HEK293 (cell line): ENCODE measurements at regions not wholly inside any gene's neighbourhood (a gene's known extent, or its start where the extent isn't known, plus 50 kb on each side); places are given as distances from the start of the nearest gene placed in this dataset.

ENCODE experiments used
- CTCF ChIA-PET: fragments of 350-600 bp; formaldehyde crosslinking; extraction: SDS; loops from one replicate; lab custom pipeline; 2021; ENCODE audit warnings: antibody characterized with exemption; lab: Yijun Ruan, JAX
- POLR2A ChIA-PET: fragments of 300-600 bp; formaldehyde crosslinking; extraction: SDS; loops from one replicate; lab custom pipeline; 2020; ENCODE audit warnings: antibody characterized with exemption, inconsistent platforms; lab: Yijun Ruan, JAX
- H3K27ac ChIP-seq: fragments of 200-500 bp; sonication (Bioruptor generic); 2 replicates; pipeline ENCODE4 v1.5.1; 2014; ENCODE audit warnings: low read depth, low read length, control low read depth, inconsistent platforms; ENCODE audit errors: extremely low read depth
- H3K36me3 ChIP-seq, 2 experiments: fragments of 200-500 bp in 1 of 2; sonication (Bioruptor generic) in 1 of 2; 1 replicate in 1 of 2; 2 replicates in 1 of 2; pipeline ENCODE4 v1.5.1; 2014 to 2017; ENCODE audit warnings: inconsistent platforms in 2 of 2, low read length in 2 of 2; ENCODE audit not compliant: control insufficient read depth in 2 of 2, insufficient read depth in 1 of 2
- H3K4me1 ChIP-seq: fragments of 200-500 bp; sonication (Bioruptor generic); 2 replicates; pipeline ENCODE4 v1.5.1; 2014; ENCODE audit warnings: mild to moderate bottlenecking, low read length, inconsistent platforms; ENCODE audit not compliant: control insufficient read depth, insufficient read depth
- H3K4me3 ChIP-seq: 2 replicates; pipeline ENCODE4 v1.5.1; 2011; ENCODE audit warnings: low read depth, mild to moderate bottlenecking, control low read depth, low read length, moderate library complexity
- H3K9me3 ChIP-seq: fragments of 200-500 bp; sonication (Bioruptor generic); 2 replicates; pipeline ENCODE4 v1.5.1; 2014; ENCODE audit warnings: low read depth, low read length, inconsistent platforms; ENCODE audit not compliant: control insufficient read depth, insufficient read depth
- KLF17 ChIP-seq: fragments of 450-650 bp; formaldehyde crosslinking; IDR thresholded peaks from 2 replicates; pipeline ENCODE4 v1.5.1; 2016; ENCODE audit warnings: missing biosample characterization, missing genetic modification characterization
- MZF1 ChIP-seq: fragments of 450-650 bp; formaldehyde crosslinking; IDR thresholded peaks from 2 replicates; pipeline ENCODE4 v1.5.1; 2017; ENCODE audit warnings: missing biosample characterization, missing genetic modification characterization, borderline replicate concordance
- REST ChIP-seq: fragments of 450-650 bp; formaldehyde crosslinking; IDR thresholded peaks from 2 replicates; pipeline ENCODE4 v1.5.1; 2016; ENCODE audit warnings: missing biosample characterization, missing genetic modification characterization
- SALL2 ChIP-seq: fragments of 450-650 bp; formaldehyde crosslinking; IDR thresholded peaks from 2 replicates; pipeline ENCODE4 v1.5.0; 2017; ENCODE audit warnings: missing biosample characterization, mild to moderate bottlenecking, missing genetic modification characterization, borderline replicate concordance
- ZNF157 ChIP-seq: fragments of 450-650 bp; formaldehyde crosslinking; IDR thresholded peaks from 2 replicates; pipeline ENCODE4 v1.5.1; 2016; ENCODE audit warnings: missing biosample characterization, missing genetic modification characterization
- ZNF175 ChIP-seq: fragments of 450-650 bp; formaldehyde crosslinking; IDR thresholded peaks from 2 replicates; pipeline ENCODE4 v1.5.1; 2016; ENCODE audit warnings: missing biosample characterization, missing genetic modification characterization
- ZNF19 ChIP-seq: fragments of 450-650 bp; formaldehyde crosslinking; IDR thresholded peaks from 2 replicates; pipeline ENCODE4; 2016; ENCODE audit warnings: missing biosample characterization, missing genetic modification characterization, low read depth
- ZNF202 ChIP-seq: fragments of 450-650 bp; formaldehyde crosslinking; IDR thresholded peaks from 2 replicates; pipeline ENCODE4 v1.5.1; 2016; ENCODE audit warnings: missing biosample characterization, missing genetic modification characterization, borderline replicate concordance
- ZNF211 ChIP-seq: fragments of 450-650 bp; formaldehyde crosslinking; IDR thresholded peaks from 2 replicates; pipeline ENCODE4 v1.5.1; 2016; ENCODE audit warnings: low read depth, missing biosample characterization, missing genetic modification characterization
- ZNF404 ChIP-seq: fragments of 450-650 bp; formaldehyde crosslinking; IDR thresholded peaks from 2 replicates; pipeline ENCODE4 v1.5.1; 2017; ENCODE audit warnings: missing biosample characterization, missing genetic modification characterization
- ZNF488 ChIP-seq: fragments of 450-650 bp; formaldehyde crosslinking; IDR thresholded peaks from 2 replicates; pipeline ENCODE4 v1.5.1; 2016; ENCODE audit warnings: missing biosample characterization, missing genetic modification characterization
- ZNF654 ChIP-seq: fragments of 450-650 bp; formaldehyde crosslinking; IDR thresholded peaks from 2 replicates; pipeline ENCODE4 v1.5.1; 2016; ENCODE audit warnings: low read depth, missing biosample characterization, missing genetic modification characterization
- TF ChIP-seq, protein P1 (sequence below): fragments of 450-650 bp; formaldehyde crosslinking; IDR thresholded peaks from 2 replicates; pipeline ENCODE4 v1.5.1; 2016; ENCODE audit warnings: missing biosample characterization, missing genetic modification characterization
- TF ChIP-seq, protein P2 (sequence below): fragments of 450-650 bp; formaldehyde crosslinking; IDR thresholded peaks from 2 replicates; pipeline ENCODE4 v1.5.1; 2016; ENCODE audit warnings: missing biosample characterization, missing genetic modification characterization
- TF ChIP-seq, protein P3 (sequence below): IDR thresholded peaks from 2 replicates; pipeline ENCODE4 v1.6.1; 2011; ENCODE audit warnings: mild to moderate bottlenecking, low read depth, low read length, borderline replicate concordance
- TF ChIP-seq, protein P4 (sequence below): fragments of 450-650 bp; formaldehyde crosslinking; IDR thresholded peaks from 2 replicates; pipeline ENCODE4 v1.5.1; 2016; ENCODE audit warnings: missing biosample characterization, missing genetic modification characterization, borderline replicate concordance

DNA sequence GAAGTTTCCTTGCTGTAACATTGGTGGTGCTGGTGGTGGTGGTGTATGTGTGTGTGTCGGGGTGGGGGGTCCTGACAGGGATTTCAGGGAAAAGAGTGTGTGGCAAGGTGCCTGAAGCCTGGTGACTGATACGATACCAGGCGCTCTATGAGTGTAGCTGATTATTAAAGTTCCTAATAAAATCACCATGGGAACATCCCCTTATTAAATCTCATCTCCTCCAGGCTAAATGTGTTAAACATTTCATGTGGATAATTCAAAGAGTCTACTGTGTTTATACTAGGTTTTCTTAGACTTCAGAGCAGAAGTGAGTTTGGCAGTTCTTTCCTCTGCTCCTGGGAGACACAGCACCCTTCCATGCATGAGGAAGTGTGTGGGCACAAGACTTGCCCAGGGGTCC is 82.0 kb downstream of the THNSL2 start:
- Histone ChIP-seq H3K4me3 (no peak overlapping the region), H3K4me1 (no peaks in the 10 kb centered on the region), H3K27ac (no peak overlapping the region), H3K9me3 (no peaks in the 10 kb centered on the region), H3K36me3 (no peaks in the 10 kb centered on the region)
- no peak for TF ChIP-seq ZNF157 (tag by site-specific recombination)
- TF ChIP-seq KLF17: no peak
- no peak for TF ChIP-seq SALL2 (tag by site-specific recombination)
- TF ChIP-seq, protein P1, sequence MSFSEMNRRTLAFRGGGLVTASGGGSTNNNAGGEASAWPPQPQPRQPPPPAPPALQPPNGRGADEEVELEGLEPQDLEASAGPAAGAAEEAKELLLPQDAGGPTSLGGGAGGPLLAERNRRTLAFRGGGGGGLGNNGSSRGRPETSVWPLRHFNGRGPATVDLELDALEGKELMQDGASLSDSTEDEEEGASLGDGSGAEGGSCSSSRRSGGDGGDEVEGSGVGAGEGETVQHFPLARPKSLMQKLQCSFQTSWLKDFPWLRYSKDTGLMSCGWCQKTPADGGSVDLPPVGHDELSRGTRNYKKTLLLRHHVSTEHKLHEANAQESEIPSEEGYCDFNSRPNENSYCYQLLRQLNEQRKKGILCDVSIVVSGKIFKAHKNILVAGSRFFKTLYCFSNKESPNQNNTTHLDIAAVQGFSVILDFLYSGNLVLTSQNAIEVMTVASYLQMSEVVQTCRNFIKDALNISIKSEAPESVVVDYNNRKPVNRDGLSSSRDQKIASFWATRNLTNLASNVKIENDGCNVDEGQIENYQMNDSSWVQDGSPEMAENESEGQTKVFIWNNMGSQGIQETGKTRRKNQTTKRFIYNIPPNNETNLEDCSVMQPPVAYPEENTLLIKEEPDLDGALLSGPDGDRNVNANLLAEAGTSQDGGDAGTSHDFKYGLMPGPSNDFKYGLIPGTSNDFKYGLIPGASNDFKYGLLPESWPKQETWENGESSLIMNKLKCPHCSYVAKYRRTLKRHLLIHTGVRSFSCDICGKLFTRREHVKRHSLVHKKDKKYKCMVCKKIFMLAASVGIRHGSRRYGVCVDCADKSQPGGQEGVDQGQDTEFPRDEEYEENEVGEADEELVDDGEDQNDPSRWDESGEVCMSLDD: no peak
- no peak for TF ChIP-seq MZF1 (tag by site-specific recombination)
- TF ChIP-seq, protein P2, sequence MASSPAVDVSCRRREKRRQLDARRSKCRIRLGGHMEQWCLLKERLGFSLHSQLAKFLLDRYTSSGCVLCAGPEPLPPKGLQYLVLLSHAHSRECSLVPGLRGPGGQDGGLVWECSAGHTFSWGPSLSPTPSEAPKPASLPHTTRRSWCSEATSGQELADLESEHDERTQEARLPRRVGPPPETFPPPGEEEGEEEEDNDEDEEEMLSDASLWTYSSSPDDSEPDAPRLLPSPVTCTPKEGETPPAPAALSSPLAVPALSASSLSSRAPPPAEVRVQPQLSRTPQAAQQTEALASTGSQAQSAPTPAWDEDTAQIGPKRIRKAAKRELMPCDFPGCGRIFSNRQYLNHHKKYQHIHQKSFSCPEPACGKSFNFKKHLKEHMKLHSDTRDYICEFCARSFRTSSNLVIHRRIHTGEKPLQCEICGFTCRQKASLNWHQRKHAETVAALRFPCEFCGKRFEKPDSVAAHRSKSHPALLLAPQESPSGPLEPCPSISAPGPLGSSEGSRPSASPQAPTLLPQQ: no peak
- no peak for TF ChIP-seq ZNF488 (tag by site-specific recombination)
- TF ChIP-seq ZNF654 (tag by site-specific recombination): no peak
- no peak for TF ChIP-seq ZNF19 (tag by site-specific recombination)
- TF ChIP-seq, protein P3, sequence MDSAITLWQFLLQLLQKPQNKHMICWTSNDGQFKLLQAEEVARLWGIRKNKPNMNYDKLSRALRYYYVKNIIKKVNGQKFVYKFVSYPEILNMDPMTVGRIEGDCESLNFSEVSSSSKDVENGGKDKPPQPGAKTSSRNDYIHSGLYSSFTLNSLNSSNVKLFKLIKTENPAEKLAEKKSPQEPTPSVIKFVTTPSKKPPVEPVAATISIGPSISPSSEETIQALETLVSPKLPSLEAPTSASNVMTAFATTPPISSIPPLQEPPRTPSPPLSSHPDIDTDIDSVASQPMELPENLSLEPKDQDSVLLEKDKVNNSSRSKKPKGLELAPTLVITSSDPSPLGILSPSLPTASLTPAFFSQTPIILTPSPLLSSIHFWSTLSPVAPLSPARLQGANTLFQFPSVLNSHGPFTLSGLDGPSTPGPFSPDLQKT: no peak
- TF ChIP-seq ZNF202: no peak
- no peak for TF ChIP-seq REST (tag by site-specific recombination)
- no peak for TF ChIP-seq ZNF211 (tag by site-specific recombination)
- no peak for TF ChIP-seq ZNF404 (tag by site-specific recombination)
- no peak for TF ChIP-seq ZNF175 (tag by site-specific recombination)
- TF ChIP-seq, protein P4, sequence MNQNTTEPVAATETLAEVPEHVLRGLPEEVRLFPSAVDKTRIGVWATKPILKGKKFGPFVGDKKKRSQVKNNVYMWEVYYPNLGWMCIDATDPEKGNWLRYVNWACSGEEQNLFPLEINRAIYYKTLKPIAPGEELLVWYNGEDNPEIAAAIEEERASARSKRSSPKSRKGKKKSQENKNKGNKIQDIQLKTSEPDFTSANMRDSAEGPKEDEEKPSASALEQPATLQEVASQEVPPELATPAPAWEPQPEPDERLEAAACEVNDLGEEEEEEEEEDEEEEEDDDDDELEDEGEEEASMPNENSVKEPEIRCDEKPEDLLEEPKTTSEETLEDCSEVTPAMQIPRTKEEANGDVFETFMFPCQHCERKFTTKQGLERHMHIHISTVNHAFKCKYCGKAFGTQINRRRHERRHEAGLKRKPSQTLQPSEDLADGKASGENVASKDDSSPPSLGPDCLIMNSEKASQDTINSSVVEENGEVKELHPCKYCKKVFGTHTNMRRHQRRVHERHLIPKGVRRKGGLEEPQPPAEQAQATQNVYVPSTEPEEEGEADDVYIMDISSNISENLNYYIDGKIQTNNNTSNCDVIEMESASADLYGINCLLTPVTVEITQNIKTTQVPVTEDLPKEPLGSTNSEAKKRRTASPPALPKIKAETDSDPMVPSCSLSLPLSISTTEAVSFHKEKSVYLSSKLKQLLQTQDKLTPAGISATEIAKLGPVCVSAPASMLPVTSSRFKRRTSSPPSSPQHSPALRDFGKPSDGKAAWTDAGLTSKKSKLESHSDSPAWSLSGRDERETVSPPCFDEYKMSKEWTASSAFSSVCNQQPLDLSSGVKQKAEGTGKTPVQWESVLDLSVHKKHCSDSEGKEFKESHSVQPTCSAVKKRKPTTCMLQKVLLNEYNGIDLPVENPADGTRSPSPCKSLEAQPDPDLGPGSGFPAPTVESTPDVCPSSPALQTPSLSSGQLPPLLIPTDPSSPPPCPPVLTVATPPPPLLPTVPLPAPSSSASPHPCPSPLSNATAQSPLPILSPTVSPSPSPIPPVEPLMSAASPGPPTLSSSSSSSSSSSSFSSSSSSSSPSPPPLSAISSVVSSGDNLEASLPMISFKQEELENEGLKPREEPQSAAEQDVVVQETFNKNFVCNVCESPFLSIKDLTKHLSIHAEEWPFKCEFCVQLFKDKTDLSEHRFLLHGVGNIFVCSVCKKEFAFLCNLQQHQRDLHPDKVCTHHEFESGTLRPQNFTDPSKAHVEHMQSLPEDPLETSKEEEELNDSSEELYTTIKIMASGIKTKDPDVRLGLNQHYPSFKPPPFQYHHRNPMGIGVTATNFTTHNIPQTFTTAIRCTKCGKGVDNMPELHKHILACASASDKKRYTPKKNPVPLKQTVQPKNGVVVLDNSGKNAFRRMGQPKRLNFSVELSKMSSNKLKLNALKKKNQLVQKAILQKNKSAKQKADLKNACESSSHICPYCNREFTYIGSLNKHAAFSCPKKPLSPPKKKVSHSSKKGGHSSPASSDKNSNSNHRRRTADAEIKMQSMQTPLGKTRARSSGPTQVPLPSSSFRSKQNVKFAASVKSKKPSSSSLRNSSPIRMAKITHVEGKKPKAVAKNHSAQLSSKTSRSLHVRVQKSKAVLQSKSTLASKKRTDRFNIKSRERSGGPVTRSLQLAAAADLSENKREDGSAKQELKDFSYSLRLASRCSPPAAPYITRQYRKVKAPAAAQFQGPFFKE (tag by site-specific recombination): no peak
- CTCF ChIA-PET: no interaction called here
- POLR2A ChIA-PET: no interaction called here
